Middle frontal gyrus (tissue), 1 donor: ENCODE measurements at regions not wholly inside any gene's neighbourhood (a gene's known extent, or its start where the extent isn't known, plus 50 kb on each side); places are given as distances from the start of the nearest gene placed in this dataset.

ENCODE experiments used
- DNase-seq: peaks from one replicate; pipeline ENCODE4 v3.0.0-alpha.2; 2015; ENCODE audit warnings: low spot score; ENCODE audit errors: extremely low spot score

DNA sequence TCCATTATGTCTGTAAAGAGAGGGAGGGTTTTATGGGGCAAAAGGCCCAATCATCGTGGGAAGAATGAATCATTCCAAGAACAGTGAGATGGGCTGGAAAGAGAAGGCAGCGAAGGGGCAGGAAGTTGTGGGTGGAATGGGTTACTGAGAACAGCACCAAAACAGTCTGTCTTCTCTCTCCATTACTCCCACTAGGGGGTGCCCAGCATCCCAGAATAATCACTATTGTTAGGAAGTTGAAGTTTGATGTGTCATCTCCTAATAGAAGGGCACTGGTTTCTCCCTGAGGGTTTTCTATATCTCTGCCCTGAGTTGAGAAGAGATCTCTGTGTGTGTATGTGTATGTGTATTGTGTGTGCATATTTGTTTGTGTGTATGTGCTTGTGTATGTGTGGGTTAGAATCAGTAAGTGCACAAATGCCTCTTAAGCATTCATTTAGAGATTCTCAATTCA, 76.6 kb upstream of the MAP4K3 start:
- peak; percentile 62 for DNase-seq

GRCh38 chr2:39514825-39515224, 77.7 kb upstream of the MAP4K3 start:
- DNase-seq = no peak

DNA sequence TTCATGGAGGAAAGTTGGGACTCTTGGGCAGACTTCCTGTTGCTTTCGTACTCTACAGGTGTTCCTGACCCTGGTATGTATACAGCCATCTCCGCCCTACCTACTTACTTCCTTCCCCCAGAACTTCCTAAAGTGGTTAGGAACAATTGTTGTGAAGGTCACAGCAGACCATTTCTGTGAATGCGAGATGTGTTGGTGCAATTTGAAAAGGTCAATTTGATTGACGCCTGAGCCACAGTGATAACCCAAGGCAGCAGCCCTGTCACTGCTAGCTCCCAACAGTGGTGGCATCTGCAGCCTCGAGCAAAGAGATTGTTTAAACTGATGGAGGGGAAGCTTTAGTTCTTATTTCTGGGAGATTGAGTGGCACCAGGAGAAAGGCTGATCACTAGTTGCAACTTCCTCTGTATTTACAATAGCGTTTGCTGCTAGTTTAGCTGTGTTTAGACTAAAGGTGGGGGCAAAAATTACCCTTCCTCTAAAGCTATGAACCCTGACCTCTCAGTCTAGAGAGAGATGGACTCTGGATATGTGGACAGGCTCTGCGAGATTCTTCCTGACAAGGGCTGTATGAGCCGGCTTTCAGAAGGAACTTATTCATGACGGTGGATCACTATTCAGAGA, 78.3 kb upstream of the MAP4K3 start:
- no peak for DNase-seq

GRCh38 chr2:39515897-39516346, 78.8 kb upstream of the MAP4K3 start:
- DNase-seq = no peak

DNA sequence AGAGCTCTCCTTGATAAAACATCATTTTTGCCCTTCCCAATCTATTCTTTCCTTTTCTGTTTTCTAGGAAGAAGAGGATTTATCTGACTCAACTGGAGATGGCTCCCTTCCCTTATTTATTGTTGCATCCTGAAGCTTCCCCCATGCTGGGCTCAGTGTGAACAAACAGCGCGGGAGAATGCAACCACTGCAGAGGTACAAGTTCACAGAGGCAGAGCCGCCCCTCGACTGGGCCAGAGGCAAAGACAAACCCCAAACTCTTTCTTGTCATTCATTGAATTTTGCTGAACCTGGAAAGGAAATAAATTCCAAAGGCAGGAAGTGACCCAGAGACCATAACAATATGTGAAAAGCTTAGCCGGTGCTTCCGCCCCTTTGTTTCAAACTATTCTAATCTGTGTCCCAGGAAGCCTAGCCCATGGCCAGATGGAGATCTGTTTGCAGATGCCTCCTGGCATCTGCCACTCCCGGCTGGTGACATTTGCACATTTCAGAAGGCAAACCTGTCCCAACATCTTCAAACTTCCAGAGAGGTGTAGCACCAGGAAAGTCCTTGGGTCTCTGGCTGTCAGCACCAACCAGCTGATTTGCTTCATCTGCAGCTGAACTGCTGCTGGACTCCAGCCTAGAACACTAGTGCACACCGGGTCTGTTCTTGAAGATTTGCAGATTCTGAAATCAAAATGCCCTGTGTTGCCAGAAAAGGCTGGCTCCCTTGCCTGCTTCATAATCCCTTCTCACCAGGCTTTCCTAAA, 79.4 kb upstream of the MAP4K3 start:
- DNase-seq = peak; percentile 29

DNA sequence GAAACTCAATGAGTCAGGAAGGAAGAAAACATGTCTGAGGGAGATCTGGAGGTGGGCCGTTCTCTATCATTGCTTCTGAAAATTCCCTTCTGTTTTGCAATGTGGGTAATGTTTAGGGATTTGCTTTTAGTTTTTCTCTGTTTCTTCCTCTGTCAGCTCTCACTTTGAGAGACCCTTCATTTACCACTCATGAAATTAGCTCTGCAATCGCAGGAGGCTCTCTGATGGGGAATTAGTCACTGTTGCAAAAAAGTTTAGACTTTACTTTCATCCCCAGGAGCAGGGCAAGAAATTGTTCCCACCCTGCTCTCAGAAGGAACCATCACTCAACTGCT, 80.0 kb upstream of the MAP4K3 start:
- no peak for DNase-seq

DNA sequence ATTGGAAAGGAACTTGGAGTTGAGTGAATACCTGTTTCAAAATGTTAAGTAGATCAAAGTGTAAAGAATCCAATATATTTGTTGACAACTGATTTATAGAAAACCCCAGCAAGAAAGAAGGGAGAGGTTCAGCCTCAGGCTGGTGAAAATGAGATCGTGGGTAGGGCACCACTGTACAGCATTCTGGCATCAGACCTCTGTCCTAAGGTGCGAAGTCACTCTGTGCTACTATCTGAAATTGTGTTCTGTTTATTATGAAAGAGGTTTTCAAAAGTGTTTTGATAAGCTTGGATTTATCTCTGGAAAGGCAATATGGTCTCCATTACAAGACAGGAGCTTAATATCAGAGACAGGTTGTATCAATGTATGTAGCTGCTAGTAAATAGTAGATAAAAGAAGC, 80.5 kb upstream of the MAP4K3 start:
- DNase-seq = no peak

- DNase-seq = no peak
Measured at GRCh38 chr2:39519886-39520285, 82.8 kb upstream of the MAP4K3 start.

DNA sequence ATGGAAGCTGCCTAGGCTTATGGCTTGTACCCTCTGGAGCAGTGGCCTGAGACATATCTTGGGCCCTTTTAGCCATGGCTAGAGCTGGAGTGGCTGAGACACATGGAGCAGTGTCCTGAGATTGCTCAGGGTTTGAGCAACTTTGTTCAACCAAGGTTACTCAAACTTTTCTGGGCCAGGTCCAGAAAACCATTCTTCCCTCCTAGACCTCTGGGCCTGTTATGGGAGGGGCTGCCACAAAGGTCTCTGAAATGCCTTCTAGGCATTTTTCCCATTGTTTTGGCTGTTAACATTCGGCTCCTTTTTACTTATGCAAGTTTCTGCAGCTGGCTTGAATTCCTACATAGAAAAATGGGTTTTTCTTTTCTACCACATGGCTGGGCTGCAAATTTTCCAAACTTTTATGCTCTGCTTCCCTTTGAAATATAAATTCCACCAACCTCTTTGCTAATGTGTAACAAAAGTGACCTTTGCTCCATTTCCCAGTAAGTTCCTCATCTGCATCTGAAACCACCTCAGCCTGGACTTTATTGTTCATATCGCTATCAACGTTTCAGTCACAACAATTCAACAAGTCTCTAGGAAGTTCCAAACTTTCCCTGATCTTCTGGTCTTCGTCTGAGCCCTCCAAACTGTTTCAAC, 84.9 kb upstream of the MAP4K3 start:
- no peak for DNase-seq

DNA sequence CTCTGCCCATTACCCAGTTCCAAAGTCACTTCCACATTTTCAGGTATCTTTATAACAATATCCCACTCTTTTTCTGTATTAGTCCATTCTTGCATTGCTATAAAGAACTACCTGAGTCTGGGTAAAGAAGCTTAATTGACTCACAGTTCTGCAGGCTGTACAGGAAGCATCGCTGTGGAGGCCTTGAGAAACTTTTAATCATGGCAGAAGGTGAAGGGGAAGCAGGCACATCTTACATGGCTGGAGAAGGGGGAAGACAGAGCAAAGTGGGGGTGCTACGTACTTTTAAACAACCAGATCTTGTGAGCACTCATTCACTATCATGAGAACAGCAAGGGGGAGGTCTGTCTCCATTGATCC, 85.4 kb upstream of the MAP4K3 start:
- DNase-seq = no peak

GRCh38 chr2:39523308-39524044, 86.4 kb upstream of the MAP4K3 start:
- DNase-seq = no peak

DNA sequence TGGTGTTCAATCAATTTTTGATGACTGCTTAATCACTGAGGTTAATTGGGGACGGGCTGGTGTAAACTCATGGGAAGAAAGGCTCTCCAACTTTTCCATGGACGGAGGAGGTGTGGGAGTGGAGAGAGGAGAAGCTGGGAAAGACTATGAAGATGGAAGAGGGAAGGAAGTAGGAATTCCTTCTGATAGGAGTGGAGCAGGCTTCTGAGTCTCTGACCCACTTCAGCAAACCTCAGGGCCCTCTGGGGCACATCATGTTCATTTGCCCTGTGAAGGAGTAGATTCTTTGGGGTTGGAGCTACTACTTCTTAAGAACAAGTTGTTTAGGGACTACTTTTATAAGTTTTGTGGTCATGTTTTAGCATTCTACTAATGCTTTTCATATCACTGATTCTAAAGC, 87.0 kb upstream of the MAP4K3 start:
- DNase-seq = no peak

DNA sequence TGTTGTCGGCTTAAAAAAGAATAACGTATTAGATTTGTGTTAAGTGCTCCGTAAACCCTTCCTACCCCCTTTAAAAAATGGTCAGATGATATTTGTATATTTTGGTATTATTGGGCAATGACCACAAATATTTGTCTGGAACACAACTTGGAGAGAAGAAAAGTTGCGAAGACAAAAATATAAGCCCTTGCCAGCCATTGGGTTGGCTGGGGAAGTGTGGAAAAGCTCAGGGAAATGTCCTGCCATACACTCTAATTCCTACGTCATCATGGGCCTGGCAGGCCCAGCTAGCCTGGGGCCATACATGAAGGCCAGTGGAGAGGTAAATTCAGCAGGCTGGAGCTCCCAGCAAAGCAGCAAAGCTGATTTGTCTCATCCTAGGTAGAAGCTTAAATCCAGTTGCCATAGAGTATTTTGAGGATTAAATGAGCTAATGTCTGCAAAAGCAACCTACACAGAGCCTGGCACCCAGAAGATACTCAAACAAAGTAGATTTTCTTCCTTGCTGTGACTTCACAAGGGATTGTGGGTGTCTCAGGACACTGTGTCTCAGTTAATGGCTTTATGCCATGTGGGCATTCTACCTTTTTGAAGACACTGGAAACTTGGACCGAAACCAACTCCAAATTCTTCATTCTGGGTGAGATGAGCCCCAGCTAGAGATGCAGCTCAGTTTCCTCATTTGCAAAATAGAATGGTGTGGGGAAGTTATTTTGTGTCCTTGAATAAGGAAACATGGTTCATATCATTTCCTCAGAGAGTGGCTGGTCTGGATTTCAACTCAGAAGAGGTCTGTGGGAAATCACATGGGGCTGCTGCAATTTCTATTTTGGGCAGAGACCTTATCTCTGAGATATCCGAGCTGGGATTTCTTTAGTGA, 87.9 kb upstream of the MAP4K3 start:
- peak; percentile 47 for DNase-seq

DNA sequence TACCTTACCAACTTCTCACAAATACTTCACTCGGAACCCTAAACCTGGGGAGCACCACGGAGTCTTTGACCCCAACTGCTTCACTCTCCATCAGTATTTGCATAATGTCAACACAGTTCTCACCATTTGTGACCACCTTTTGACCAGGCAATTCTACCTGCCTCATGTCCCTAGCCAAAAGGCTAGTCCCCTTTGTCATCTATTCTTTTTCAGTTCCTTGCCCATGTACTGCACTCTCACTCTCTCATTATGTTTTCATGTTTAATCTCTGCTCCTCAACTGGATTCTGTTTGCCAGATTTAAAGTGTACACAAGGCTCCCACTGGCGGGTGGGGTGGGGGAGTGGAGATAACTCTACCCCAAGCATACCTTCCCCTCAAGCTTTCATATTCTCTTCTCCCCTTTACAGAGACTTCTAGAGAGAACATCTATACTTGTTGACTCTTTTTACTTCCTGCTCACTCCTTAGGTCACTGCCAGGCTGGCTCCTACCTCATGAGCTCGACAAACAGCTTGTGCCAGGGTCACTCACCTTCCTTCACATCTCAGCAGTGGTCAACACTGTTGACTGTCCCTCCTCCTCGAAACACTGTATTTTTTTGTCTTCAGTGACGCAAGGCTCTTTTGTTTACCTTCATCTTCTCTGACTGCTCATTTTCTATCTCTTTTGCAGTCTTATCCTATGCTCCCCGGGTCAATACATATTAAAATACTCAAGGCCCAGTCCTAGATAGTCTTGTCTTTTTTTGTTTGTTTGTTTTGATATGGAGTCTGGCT, 88.7 kb upstream of the MAP4K3 start:
- no peak for DNase-seq

- DNase-seq = no peak
Measured at GRCh38 chr2:39528701-39529100, 91.6 kb upstream of the MAP4K3 start.

GRCh38 chr2:39529836-39530235, 92.8 kb upstream of the MAP4K3 start:
- DNase-seq = no peak

- no peak for DNase-seq
Measured at GRCh38 chr2:39530411-39530866, 93.4 kb upstream of the MAP4K3 start.

- no peak for DNase-seq
Measured at GRCh38 chr2:39531220-39531777, 94.2 kb upstream of the MAP4K3 start.

GRCh38 chr2:39532933-39533332, 95.8 kb upstream of the MAP4K3 start:
- DNase-seq = no peak
